ENCODE measurements at regions not wholly inside any gene's neighbourhood (a gene's known extent, or its start where the extent isn't known, plus 50 kb on each side); places are given as distances from the start of the nearest gene placed in this dataset.

GRCh38 chr3:180189310-180189648 lies 152.5 kb upstream of the PEX5L start:
- Histone ChIP-seq H3K9me3 (ENCODE audit: low read length) (no peaks in the 10 kb centered on the region), H3K27ac (ENCODE audit: extremely low read length, insufficient read depth, low read length) (no peak overlapping the region), H3K9ac (ENCODE audit: insufficient read depth, low read depth, low read length) (no peak overlapping the region), H3K4me2 (ENCODE audit: low read depth, low read length) (no peak overlapping the region), H3K4me1 (ENCODE audit: insufficient read depth, low read length) (no peaks in the 10 kb centered on the region), H3K36me3 (replicated peaks in 1 of 2; ENCODE audit: control insufficient read depth in 1 of 2, insufficient read depth in 2 of 2, low read length in 2 of 2) (no peaks in the 10 kb centered on the region), H3K27me3 (ENCODE audit: control insufficient read depth in 1 of 2, insufficient read depth in 2 of 2, low read length in 2 of 2) (no peaks in the 10 kb centered on the region), H2AFZ (ENCODE audit: low read length) (no peak overlapping the region), H3K79me2 (ENCODE audit: insufficient read depth, low read length) (no peaks in the 10 kb centered on the region), H4K20me1 (ENCODE audit: insufficient read depth, low read length) (no peaks in the 10 kb centered on the region), H3K4me3 (replicated peaks in 1 of 3; ENCODE audit: insufficient read depth in 1 of 3, low read depth in 2 of 3, low read length in 3 of 3) (no peak overlapping the region)
- ChIA-PET CTCF (ENCODE audit: low intra/inter-chr PET ratio, low total read pairs) (no interaction called here), POLR2A (no interaction called here)
- intact Hi-C loops (cut with micrococcal nuclease; ENCODE audit: unreplicated experiment), result no loop called here
- TF ChIP-seq JARID2 (CRISPR knock-in tag; IDR thresholded peaks at IDR 0.05; ENCODE audit: insufficient replicate concordance), result no peak
- no TSS peak for BruUV-seq (replicated peaks)
- FAIRE-seq (no peak), DNase-seq (ENCODE audit: low spot score) (no peak), ATAC-seq (no peak)
- in situ Hi-C loops (cut with HindIII; ENCODE audit: extremely low pct_ligation_motif_present, low pct_unique_long_range_greater_than_20kb), result no loop called here
- WGBS (ENCODE audit: low lambda C conversion rate), result 2% methylated on average over 3 of the region's 3 CpGs

GRCh38 chr3:180196658-180197057 lies 159.9 kb upstream of the PEX5L start:
- Histone ChIP-seq H3K27ac (ENCODE audit: extremely low read length, insufficient read depth, low read length) (no peak overlapping the region), H3K36me3 (replicated peaks in 1 of 2; ENCODE audit: control insufficient read depth in 1 of 2, insufficient read depth in 2 of 2, low read length in 2 of 2) (no peaks in the 10 kb centered on the region), H3K4me2 (ENCODE audit: low read depth, low read length) (no peak overlapping the region), H3K4me3 (replicated peaks in 1 of 3; ENCODE audit: insufficient read depth in 1 of 3, low read depth in 2 of 3, low read length in 3 of 3) (no peak overlapping the region), H3K9me3 (ENCODE audit: low read length) (no peaks in the 10 kb centered on the region), H3K9ac (ENCODE audit: insufficient read depth, low read depth, low read length) (no peak overlapping the region), H3K27me3 (ENCODE audit: control insufficient read depth in 1 of 2, insufficient read depth in 2 of 2, low read length in 2 of 2) (no peaks in the 10 kb centered on the region), H4K20me1 (ENCODE audit: insufficient read depth, low read length) (no peaks in the 10 kb centered on the region), H3K4me1 (ENCODE audit: insufficient read depth, low read length) (no peaks in the 10 kb centered on the region), H3K79me2 (ENCODE audit: insufficient read depth, low read length) (no peaks in the 10 kb centered on the region), H2AFZ (ENCODE audit: low read length) (no peak overlapping the region)
- ATAC-seq (no peak), FAIRE-seq (no peak), DNase-seq (ENCODE audit: low spot score) (no peak)
- BruUV-seq (replicated peaks), result no TSS peak
- in situ Hi-C loops (cut with HindIII; ENCODE audit: extremely low pct_ligation_motif_present, low pct_unique_long_range_greater_than_20kb), result no loop called here
- intact Hi-C loops (cut with micrococcal nuclease; ENCODE audit: unreplicated experiment), result no loop called here
- POLR2A ChIA-PET, result no interaction called here
- CTCF ChIA-PET (ENCODE audit: low intra/inter-chr PET ratio, low total read pairs), result no interaction called here
- 48% methylated on average over 1 of the region's 1 CpG for WGBS (ENCODE audit: low lambda C conversion rate)
- TF ChIP-seq HOXD1 (CRISPR knock-in tag; IDR thresholded peaks at IDR 0.05), result no peak
- TF ChIP-seq GMEB1 (CRISPR knock-in tag; IDR thresholded peaks at IDR 0.05; ENCODE audit: borderline replicate concordance), result no peak
- TF ChIP-seq STAT6 (CRISPR knock-in tag; IDR thresholded peaks at IDR 0.05; ENCODE audit: borderline replicate concordance), result no peak
- TF ChIP-seq RNF219 (CRISPR knock-in tag; IDR thresholded peaks at IDR 0.05), result no peak
- TF ChIP-seq ZNF207 (IDR thresholded peaks at IDR 0.05; ENCODE audit: borderline replicate concordance), result no peak
- no peak for TF ChIP-seq GLI4 (CRISPR knock-in tag; IDR thresholded peaks at IDR 0.05; ENCODE audit: borderline replicate concordance)
- TF ChIP-seq KDM1A (CRISPR knock-in tag; IDR thresholded peaks at IDR 0.05), result no peak
- TF ChIP-seq ZBTB49 (CRISPR knock-in tag; IDR thresholded peaks at IDR 0.05; ENCODE audit: borderline replicate concordance), result no peak
